ENCODE measurements at regions not wholly inside any gene's neighbourhood (a gene's known extent, or its start where the extent isn't known, plus 50 kb on each side); places are given as distances from the start of the nearest gene placed in this dataset.

DNA sequence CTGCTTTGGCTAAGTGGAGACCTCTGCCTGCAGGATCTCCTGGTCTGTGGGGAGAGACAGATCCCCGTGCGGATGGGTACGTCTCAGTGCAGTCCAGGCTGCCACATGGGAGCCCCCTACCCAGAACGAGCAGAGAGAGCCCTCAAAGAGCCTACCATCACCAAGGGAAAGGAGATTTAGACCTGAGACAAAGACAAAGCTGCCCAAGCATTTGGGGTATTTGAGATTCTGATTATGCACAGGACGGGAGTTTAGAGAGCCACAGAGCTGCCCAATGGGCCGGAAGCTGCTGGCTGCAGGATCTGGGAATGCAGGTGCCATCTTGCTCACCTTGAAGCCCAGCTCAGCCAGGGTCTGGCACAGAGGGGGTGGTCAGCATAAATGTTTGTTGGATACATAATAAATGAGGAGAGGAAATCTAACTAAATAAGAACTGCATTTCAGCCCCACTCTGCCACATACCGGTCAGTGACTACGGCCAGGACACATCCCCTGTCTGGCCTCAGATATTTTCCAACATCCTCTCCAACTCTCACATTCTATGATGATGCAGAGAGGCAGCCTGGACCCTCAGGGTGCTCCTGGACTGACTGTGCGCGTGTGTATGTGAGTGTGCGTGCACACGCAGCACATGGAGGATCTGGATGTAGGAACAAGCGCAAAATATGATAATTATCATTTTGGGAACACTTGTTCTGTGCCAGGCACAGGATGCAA lies 157.8 kb downstream of the FGF18 start:
- TF ChIP-seq, protein P1, sequence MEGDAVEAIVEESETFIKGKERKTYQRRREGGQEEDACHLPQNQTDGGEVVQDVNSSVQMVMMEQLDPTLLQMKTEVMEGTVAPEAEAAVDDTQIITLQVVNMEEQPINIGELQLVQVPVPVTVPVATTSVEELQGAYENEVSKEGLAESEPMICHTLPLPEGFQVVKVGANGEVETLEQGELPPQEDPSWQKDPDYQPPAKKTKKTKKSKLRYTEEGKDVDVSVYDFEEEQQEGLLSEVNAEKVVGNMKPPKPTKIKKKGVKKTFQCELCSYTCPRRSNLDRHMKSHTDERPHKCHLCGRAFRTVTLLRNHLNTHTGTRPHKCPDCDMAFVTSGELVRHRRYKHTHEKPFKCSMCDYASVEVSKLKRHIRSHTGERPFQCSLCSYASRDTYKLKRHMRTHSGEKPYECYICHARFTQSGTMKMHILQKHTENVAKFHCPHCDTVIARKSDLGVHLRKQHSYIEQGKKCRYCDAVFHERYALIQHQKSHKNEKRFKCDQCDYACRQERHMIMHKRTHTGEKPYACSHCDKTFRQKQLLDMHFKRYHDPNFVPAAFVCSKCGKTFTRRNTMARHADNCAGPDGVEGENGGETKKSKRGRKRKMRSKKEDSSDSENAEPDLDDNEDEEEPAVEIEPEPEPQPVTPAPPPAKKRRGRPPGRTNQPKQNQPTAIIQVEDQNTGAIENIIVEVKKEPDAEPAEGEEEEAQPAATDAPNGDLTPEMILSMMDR (IDR thresholded peaks at IDR 0.05; ENCODE audit: borderline replicate concordance, control extremely low read depth, extremely low read depth, insufficient read depth, missing control alignments), result no peak
- in situ Hi-C loops (cut with MboI; ENCODE audit: low sequenced_read_pairs, unreplicated experiment), result no loop called here
- DNase-seq (ENCODE audit: low spot score), result no peak

DNA sequence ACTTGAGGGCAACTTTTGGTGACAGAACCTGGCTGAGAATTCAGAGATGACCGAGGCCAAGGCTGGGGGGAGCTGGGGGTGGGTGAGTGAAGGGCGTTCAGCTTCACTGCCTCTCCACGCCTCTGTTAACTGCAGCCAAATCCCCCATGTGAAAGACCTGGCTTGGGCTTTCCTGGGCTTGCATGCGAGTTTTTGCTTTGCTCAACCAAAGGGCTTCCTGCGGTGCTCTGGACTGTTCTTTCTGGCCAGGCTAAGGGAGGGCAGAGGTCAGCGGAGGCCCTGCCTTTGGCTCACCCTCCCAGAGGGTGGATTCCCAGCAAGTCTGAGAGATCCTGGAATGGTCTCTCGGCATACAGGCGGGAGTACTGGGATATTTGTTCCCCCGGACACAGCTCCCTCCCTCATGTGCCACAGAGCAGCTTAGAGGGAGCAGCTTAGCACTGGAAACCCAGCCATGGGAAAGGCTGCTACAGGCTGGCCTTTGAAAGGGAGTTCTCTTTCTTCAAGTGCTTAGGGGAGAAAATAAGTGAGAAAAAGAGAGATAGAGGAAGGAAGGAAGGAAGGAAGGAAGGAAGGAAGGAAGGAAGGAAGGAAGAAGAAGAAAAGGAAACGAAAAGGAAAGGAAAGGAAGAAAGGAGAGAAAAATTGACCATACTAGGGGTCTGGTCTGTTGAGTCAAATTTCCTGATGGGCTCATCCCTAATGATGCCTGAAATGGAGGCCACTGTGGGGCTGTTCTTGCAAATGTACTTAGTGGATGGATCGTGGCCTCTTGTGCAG lies 158.8 kb downstream of the FGF18 start:
- in situ Hi-C loops (cut with MboI; ENCODE audit: low sequenced_read_pairs, unreplicated experiment), result no loop called here
- DNase-seq (ENCODE audit: low spot score), result no peak
- TF ChIP-seq, protein P1 (IDR thresholded peaks at IDR 0.05; ENCODE audit: borderline replicate concordance, control extremely low read depth, extremely low read depth, insufficient read depth, missing control alignments), result no peak

DNA sequence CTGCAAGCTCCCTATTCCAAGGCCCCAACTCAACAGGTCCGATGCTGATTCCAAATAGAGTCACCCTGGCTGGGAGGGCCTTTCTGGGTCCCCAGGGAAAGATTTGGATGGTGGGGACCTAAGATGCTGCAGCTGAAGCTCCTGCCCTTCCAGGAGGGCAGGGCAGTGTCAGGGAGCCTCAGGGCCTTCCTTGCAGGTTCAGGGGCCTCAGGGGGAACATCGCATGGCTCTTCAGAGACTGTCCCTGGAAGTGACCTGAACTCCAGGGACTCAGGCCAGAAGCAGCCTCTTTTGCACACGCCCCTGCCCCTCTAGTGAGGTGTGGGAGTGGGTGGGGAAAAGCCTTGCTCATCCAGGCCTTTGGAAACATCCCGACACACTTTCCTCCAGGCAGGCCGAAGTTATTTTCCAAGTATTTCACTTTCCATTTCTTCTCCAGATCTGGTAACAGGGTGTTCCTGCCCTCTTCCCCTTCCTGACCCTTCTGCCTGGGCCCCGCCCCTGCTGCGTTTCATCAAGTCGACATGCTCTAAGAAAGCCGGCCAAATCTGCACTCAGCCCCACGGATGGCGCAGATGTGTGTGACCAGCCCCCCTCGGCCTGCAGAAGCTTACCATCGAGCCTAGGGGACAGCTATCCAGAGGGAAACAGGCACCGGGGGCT lies 159.5 kb downstream of the FGF18 start:
- DNase-seq (ENCODE audit: low spot score), result no peak
- TF ChIP-seq, protein P1 (IDR thresholded peaks at IDR 0.05; ENCODE audit: borderline replicate concordance, control extremely low read depth, extremely low read depth, insufficient read depth, missing control alignments), result no peak
- in situ Hi-C loops (cut with MboI; ENCODE audit: low sequenced_read_pairs, unreplicated experiment), result no loop called here

DNA sequence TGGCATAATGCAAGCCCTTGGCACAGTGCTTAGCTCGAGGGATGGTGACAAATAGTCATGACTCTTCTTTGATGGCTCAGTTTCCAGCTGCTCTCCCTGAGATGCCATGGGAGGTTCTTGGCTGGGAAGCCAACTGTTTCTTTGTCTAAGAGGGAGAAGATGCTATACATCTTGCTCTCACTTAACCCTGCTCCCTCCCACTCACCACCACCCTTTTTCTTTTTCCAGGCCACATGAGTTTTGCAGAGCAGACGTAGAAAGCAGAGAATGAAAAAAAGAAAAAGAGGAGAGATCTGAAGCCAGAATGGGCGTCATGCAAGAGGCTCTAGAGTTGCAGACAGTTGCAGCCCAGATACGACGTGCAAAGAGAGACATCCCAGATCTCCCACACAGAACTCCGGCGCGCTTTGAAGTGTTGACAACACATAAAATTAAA lies 160.5 kb downstream of the FGF18 start:
- DNase-seq (ENCODE audit: low spot score), result no peak
- in situ Hi-C loops (cut with MboI; ENCODE audit: low sequenced_read_pairs, unreplicated experiment), result no loop called here
- TF ChIP-seq, protein P1 (IDR thresholded peaks at IDR 0.05; ENCODE audit: borderline replicate concordance, control extremely low read depth, extremely low read depth, insufficient read depth, missing control alignments), result no peak

DNA sequence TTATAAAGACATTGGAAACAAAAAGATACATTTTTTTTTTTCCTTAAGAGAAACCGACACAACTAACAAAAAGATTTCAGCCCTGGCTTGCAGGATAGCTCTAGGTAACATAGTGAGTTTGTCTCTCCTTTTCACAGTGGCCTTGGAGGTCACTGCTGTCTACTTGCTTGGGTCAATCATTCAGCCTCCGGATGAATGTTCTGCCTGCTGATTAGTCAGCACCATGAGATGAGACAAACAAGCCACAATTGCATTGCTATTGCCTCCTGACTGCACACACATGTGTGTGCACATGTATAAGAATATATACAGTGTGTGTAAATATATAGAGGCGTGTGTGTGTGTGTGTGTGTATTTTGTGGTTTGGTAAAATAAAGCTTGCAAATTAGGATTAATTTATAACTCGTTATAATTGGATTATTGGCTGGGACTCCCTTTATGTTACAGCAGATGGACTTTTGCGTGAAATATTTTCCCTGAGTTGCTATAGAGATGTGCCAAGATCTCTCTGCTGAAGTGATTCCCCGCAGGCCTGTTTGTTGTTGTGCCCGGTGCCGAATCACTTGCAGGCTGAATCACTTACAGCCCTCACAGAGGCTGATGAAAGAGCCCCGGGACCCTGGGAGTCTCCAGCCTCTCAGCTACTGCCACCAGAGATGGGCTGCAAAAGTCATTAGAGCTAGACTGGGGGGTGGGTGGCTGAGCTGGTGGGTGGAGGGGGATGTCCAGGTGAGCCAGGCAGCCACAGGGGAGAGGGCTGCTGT lies 161.2 kb downstream of the FGF18 start:
- DNase-seq (ENCODE audit: low spot score), result no peak
- in situ Hi-C loops (cut with MboI; ENCODE audit: low sequenced_read_pairs, unreplicated experiment), result no loop called here
- TF ChIP-seq, protein P1 (IDR thresholded peaks at IDR 0.05; ENCODE audit: borderline replicate concordance, control extremely low read depth, extremely low read depth, insufficient read depth, missing control alignments), result no peak

DNA sequence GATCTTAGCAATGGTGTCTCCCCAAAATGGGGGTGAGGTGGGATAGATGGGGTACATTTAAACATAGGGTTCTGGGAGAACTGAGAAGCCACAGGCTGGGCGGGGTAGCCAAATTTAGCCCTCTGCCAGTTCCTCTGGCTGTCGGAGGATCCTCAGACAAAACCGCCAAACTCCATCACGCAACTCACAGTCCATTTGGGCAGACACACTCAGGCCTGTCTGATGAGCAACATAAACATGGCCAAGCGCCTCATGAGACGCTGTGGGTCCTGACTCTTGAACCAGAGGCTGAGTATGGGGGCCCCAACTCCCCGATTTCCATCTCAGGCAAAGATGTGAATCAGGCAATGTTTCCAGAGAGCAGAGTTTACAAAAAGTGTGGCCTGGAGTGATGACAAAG lies 162.3 kb downstream of the FGF18 start:
- TF ChIP-seq, protein P1 (IDR thresholded peaks at IDR 0.05; ENCODE audit: borderline replicate concordance, control extremely low read depth, extremely low read depth, insufficient read depth, missing control alignments), result no peak
- in situ Hi-C loops (cut with MboI; ENCODE audit: low sequenced_read_pairs, unreplicated experiment), result no loop called here
- DNase-seq (ENCODE audit: low spot score), result no peak

Data from GM13976 (cell line).